ENCODE measurements at regions not wholly inside any gene's neighbourhood (a gene's known extent, or its start where the extent isn't known, plus 50 kb on each side); places are given as distances from the start of the nearest gene placed in this dataset.
"Not testable (repeated sequence)": the region's sequence is repeated elsewhere in the genome, so short reads cannot be mapped to it uniquely, and the experiment has no call there.

GRCh38 chr14:19240387-19240786 lies 193.8 kb downstream of the POTEG start:
- H3K4me3 ChIP-seq; H3K4me1 ChIP-seq; H3K36me3 ChIP-seq; DNase-seq; H3K9me3 ChIP-seq (replicated peaks); H3K27me3 ChIP-seq; H3K27ac ChIP-seq: not testable (repeated sequence)

GRCh38 chr14:19241451-19241850 lies 192.7 kb downstream of the POTEG start:
- H3K27ac ChIP-seq; H3K9me3 ChIP-seq (replicated peaks); H3K4me1 ChIP-seq; H3K36me3 ChIP-seq; H3K27me3 ChIP-seq; H3K4me3 ChIP-seq; DNase-seq: not testable (repeated sequence)

- not testable (repeated sequence) for H3K9me3 ChIP-seq (replicated peaks); H3K4me3 ChIP-seq; DNase-seq; H3K4me1 ChIP-seq; H3K27ac ChIP-seq; H3K27me3 ChIP-seq; H3K36me3 ChIP-seq
Measured at GRCh38 chr14:19242529-19242928, 191.6 kb downstream of the POTEG start.

GRCh38 chr14:19266908-19267307 lies 167.2 kb downstream of the POTEG start:
- not testable (repeated sequence) for H3K27ac ChIP-seq, DNase-seq, H3K4me1 ChIP-seq

GRCh38 chr14:19267636-19268035 lies 166.5 kb downstream of the POTEG start:
- H3K4me3 ChIP-seq; H3K9me3 ChIP-seq (replicated peaks); H3K36me3 ChIP-seq; H3K4me1 ChIP-seq; H3K27ac ChIP-seq; H3K27me3 ChIP-seq: not testable (repeated sequence)
- peak in 1 of 2 experiments; percentile 0 for DNase-seq

More at GRCh38 chr14:19266908-19267307, 167.2 kb downstream of the POTEG start:
- H3K4me3 ChIP-seq; H3K36me3 ChIP-seq; H3K9me3 ChIP-seq (replicated peaks); H3K27me3 ChIP-seq: not testable (repeated sequence)

- not testable (repeated sequence) for H3K4me1 ChIP-seq; DNase-seq; H3K36me3 ChIP-seq; H3K27me3 ChIP-seq; H3K9me3 ChIP-seq (replicated peaks); H3K27ac ChIP-seq; H3K4me3 ChIP-seq
Measured at GRCh38 chr14:19268047-19268627, 166.0 kb downstream of the POTEG start.

GRCh38 chr14:19272235-19272634 lies 161.9 kb downstream of the POTEG start:
- H3K36me3 ChIP-seq; H3K4me3 ChIP-seq; DNase-seq; H3K27ac ChIP-seq; H3K27me3 ChIP-seq; H3K4me1 ChIP-seq; H3K9me3 ChIP-seq (replicated peaks): not testable (repeated sequence)

GRCh38 chr14:19289669-19290068 lies 144.5 kb downstream of the POTEG start:
- H3K4me1 ChIP-seq; H3K36me3 ChIP-seq; H3K27me3 ChIP-seq; H3K4me3 ChIP-seq; H3K27ac ChIP-seq; H3K9me3 ChIP-seq (replicated peaks); DNase-seq: not testable (repeated sequence)

- H3K4me3 ChIP-seq; H3K9me3 ChIP-seq (replicated peaks); H3K27ac ChIP-seq; H3K4me1 ChIP-seq; DNase-seq; H3K27me3 ChIP-seq; H3K36me3 ChIP-seq: not testable (repeated sequence)
Measured at GRCh38 chr14:19300243-19300642, 133.9 kb downstream of the POTEG start.

GRCh38 chr14:19300838-19301237 lies 133.3 kb downstream of the POTEG start:
- not testable (repeated sequence) for H3K4me3 ChIP-seq; H3K9me3 ChIP-seq (replicated peaks); H3K27ac ChIP-seq; H3K4me1 ChIP-seq; H3K27me3 ChIP-seq; DNase-seq; H3K36me3 ChIP-seq

GRCh38 chr14:19303844-19304243 lies 130.3 kb downstream of the POTEG start:
- H3K36me3 ChIP-seq; H3K4me1 ChIP-seq; DNase-seq; H3K27me3 ChIP-seq; H3K9me3 ChIP-seq (replicated peaks); H3K4me3 ChIP-seq; H3K27ac ChIP-seq: not testable (repeated sequence)

- H3K4me1 ChIP-seq; H3K27ac ChIP-seq; H3K27me3 ChIP-seq; DNase-seq; H3K4me3 ChIP-seq; H3K9me3 ChIP-seq (replicated peaks); H3K36me3 ChIP-seq: not testable (repeated sequence)
Measured at GRCh38 chr14:19304442-19304841, 129.7 kb downstream of the POTEG start.

- not testable (repeated sequence) for H3K27me3 ChIP-seq; H3K27ac ChIP-seq; H3K4me3 ChIP-seq; H3K9me3 ChIP-seq (replicated peaks); DNase-seq; H3K36me3 ChIP-seq; H3K4me1 ChIP-seq
Measured at GRCh38 chr14:19304918-19305317, 129.2 kb downstream of the POTEG start.

- H3K36me3 ChIP-seq; H3K4me1 ChIP-seq; H3K27me3 ChIP-seq; H3K4me3 ChIP-seq; H3K9me3 ChIP-seq (replicated peaks); DNase-seq; H3K27ac ChIP-seq: not testable (repeated sequence)
Measured at GRCh38 chr14:19305776-19306175, 128.4 kb downstream of the POTEG start.

GRCh38 chr14:19306405-19306804 lies 127.7 kb downstream of the POTEG start:
- not testable (repeated sequence) for H3K36me3 ChIP-seq; H3K4me3 ChIP-seq; H3K4me1 ChIP-seq; H3K27me3 ChIP-seq; H3K9me3 ChIP-seq (replicated peaks); H3K27ac ChIP-seq; DNase-seq

- not testable (repeated sequence) for H3K27ac ChIP-seq; H3K4me3 ChIP-seq; H3K4me1 ChIP-seq; H3K36me3 ChIP-seq; H3K27me3 ChIP-seq; DNase-seq; H3K9me3 ChIP-seq (replicated peaks)
Measured at GRCh38 chr14:19311023-19311422, 123.1 kb downstream of the POTEG start.

- H3K36me3 ChIP-seq; H3K4me1 ChIP-seq; H3K9me3 ChIP-seq (replicated peaks); DNase-seq; H3K27me3 ChIP-seq; H3K4me3 ChIP-seq; H3K27ac ChIP-seq: not testable (repeated sequence)
Measured at GRCh38 chr14:19330678-19331077, 103.5 kb downstream of the POTEG start.
